Endothelial cell of umbilical vein (primary cell): ENCODE measurements at regions not wholly inside any gene's neighbourhood (a gene's known extent, or its start where the extent isn't known, plus 50 kb on each side); places are given as distances from the start of the nearest gene placed in this dataset.

ENCODE experiments used
- BruUV-seq: library from RNA; stranded (reverse); fragments of 400-500 nt; replicated peaks from 2 replicates; lab custom pipeline; 2021; lab: Mats Ljungman, UMichigan
- CTCF ChIA-PET: fragments of 300-600, 350-600 bp; sonication (Branson Sonifier 250); formaldehyde crosslinking; loops from one replicate; lab custom pipeline; 2021; ENCODE audit warnings: antibody characterized with exemption, inconsistent platforms; lab: Charles Lee
- POLR2A ChIA-PET: fragments of 300-600, 350-600 bp; sonication (Branson Sonifier 250); formaldehyde crosslinking; loops from one replicate; lab custom pipeline; 2021; ENCODE audit warnings: antibody characterized with exemption, inconsistent platforms; lab: Charles Lee
- DNase-seq: peaks from one replicate; pipeline ENCODE4 v3.0.0-alpha.2; 2011; ENCODE audit warnings: low read depth, low spot score
- FAIRE-seq: peaks from 2 replicates; lab custom pipeline; 2011; peaks lifted over from hg19 to GRCh38; lab: Jason Lieb, UNC
- H2AFZ ChIP-seq: 2 replicates; pipeline ENCODE4 v1.6.0; 2012; ENCODE audit warnings: low read depth, low read length, control low read depth, inconsistent platforms
- H3K27ac ChIP-seq: 2 replicates; pipeline ENCODE4 v1.5.1; 2011; ENCODE audit warnings: low read depth, mild to moderate bottlenecking, control low read depth, low read length, moderate library complexity; ENCODE audit not compliant: insufficient read depth
- H3K27me3 ChIP-seq, 2 experiments: 2 replicates each; pipeline versions ENCODE4 v1.6.0 to v1.6.1; 2011; ENCODE audit warnings: low read length in 2 of 2, mixed read lengths in 1 of 2; ENCODE audit not compliant: control insufficient read depth in 2 of 2, insufficient read depth in 2 of 2
- H3K36me3 ChIP-seq, 2 experiments: 2 replicates in 1 of 2; 3 replicates in 1 of 2; pipeline ENCODE4 v1.5.1; 2011; ENCODE audit warnings: low read length in 2 of 2, mild to moderate bottlenecking in 1 of 2, moderate library complexity in 1 of 2; ENCODE audit not compliant: control insufficient read depth in 2 of 2, insufficient read depth in 2 of 2; ENCODE audit errors: extremely low read depth in 1 of 2
- H3K4me1 ChIP-seq: 3 replicates; pipeline ENCODE4 v1.5.1; 2011; ENCODE audit warnings: mild to moderate bottlenecking, low read length; ENCODE audit not compliant: control insufficient read depth, insufficient read depth; ENCODE audit errors: extremely low read depth
- H3K4me2 ChIP-seq: 2 replicates; pipeline ENCODE4 v1.6.1; 2011; ENCODE audit warnings: low read length, control low read depth, mixed read lengths; ENCODE audit not compliant: insufficient read depth
- H3K4me3 ChIP-seq, 3 experiments: fragments of 200-600 bp in 1 of 3; sonication (generic), shearing (Covaris generic) in 1 of 3; replicated peaks in 1 of 3; 2 replicates each; pipeline ENCODE4 v1.5.1; 2011 to 2016; ENCODE audit warnings: control low read depth in 3 of 3, low read length in 3 of 3, mild to moderate bottlenecking in 2 of 3, inconsistent platforms in 1 of 3, low read depth in 1 of 3, moderate library complexity in 1 of 3; ENCODE audit not compliant: insufficient read depth in 1 of 3
- H3K79me2 ChIP-seq: 2 replicates; pipeline ENCODE4 v1.6.0; 2012; ENCODE audit warnings: low read length, inconsistent platforms; ENCODE audit not compliant: control insufficient read depth, insufficient read depth
- H3K9ac ChIP-seq: replicated peaks from 2 replicates; pipeline ENCODE3; 2011; ENCODE audit warnings: low read length, control low read depth; ENCODE audit not compliant: insufficient read depth; ENCODE audit errors: extremely low read depth
- H3K9me1 ChIP-seq: replicated peaks from 3 replicates; pipeline ENCODE4 v1.6.0; 2011; ENCODE audit warnings: mild to moderate bottlenecking, low read length; ENCODE audit not compliant: control insufficient read depth, insufficient read depth; ENCODE audit errors: extremely low read depth
- H3K9me3 ChIP-seq: replicated peaks from 2 replicates; pipeline ENCODE4 v1.5.1; 2012; ENCODE audit warnings: low read length, inconsistent platforms; ENCODE audit not compliant: control insufficient read depth, insufficient read depth
- H4K20me1 ChIP-seq: replicated peaks from 2 replicates; pipeline ENCODE3; 2011; ENCODE audit warnings: mild to moderate bottlenecking, low read length; ENCODE audit not compliant: control insufficient read depth, insufficient read depth; ENCODE audit errors: extremely low read depth
- CTCF ChIP-seq, 2 donors: IDR thresholded peaks; 1 replicate in 1 of 2; 2 replicates in 1 of 2; pipeline ENCODE4 v1.5.1; 2011; ENCODE audit warnings: low read length in 2 of 2, mild to moderate bottlenecking in 2 of 2, moderate library complexity in 2 of 2, control low read depth in 1 of 2, inconsistent platforms in 1 of 2, low read depth in 1 of 2; ENCODE audit not compliant: insufficient read depth in 1 of 2; ENCODE audit errors: extremely low read depth in 1 of 2
- EZH2 ChIP-seq: IDR thresholded peaks from 2 replicates; pipeline ENCODE4 v1.6.1; 2012; ENCODE audit warnings: borderline replicate concordance, low read depth, mild to moderate bottlenecking, moderate library complexity, low read length, inconsistent platforms; ENCODE audit not compliant: severe bottlenecking
- FOS ChIP-seq: IDR thresholded peaks from 2 replicates; pipeline ENCODE4 v1.6.1; 2011; ENCODE audit warnings: mild to moderate bottlenecking, low read length, moderate library complexity, borderline replicate concordance; ENCODE audit not compliant: insufficient read depth
- GATA2 ChIP-seq: IDR thresholded peaks from 2 replicates; pipeline ENCODE4 v1.7.0; 2011; ENCODE audit warnings: low read depth, mild to moderate bottlenecking, moderate library complexity, mixed read lengths, low read length; ENCODE audit not compliant: insufficient read length, insufficient read depth
- JUN ChIP-seq: IDR thresholded peaks from 2 replicates; pipeline ENCODE4 v1.6.1; 2011; ENCODE audit warnings: borderline replicate concordance, low read depth; ENCODE audit not compliant: insufficient read length, insufficient read depth
- MAX ChIP-seq: IDR thresholded peaks from 2 replicates; pipeline ENCODE4 v1.6.1; 2011; ENCODE audit not compliant: insufficient read depth, insufficient read length
- MYC ChIP-seq: IDR thresholded peaks from one replicate; pipeline ENCODE4 v1.6.1; 2011; ENCODE audit warnings: mild to moderate bottlenecking, low read depth, low read length
- POLR2A ChIP-seq: IDR thresholded peaks from 2 replicates; pipeline ENCODE4 v1.6.1; 2012; ENCODE audit warnings: low read depth, mild to moderate bottlenecking, control low read depth, low read length
- POLR2AphosphoS5 ChIP-seq: IDR thresholded peaks from 2 replicates; pipeline ENCODE4 v1.6.1; 2012; ENCODE audit warnings: low read depth, mild to moderate bottlenecking, control low read depth, low read length, moderate library complexity; ENCODE audit not compliant: insufficient read depth
- dilution Hi-C: fragments of 300-500 bp; cut with MboI; formaldehyde crosslinking; loops from one replicate; pipeline ENCODE4 v1.15.0; 2019; ENCODE audit warnings: low sequenced_read_pairs; ENCODE audit not compliant: extremely low pct_ligation_motif_present
- intact Hi-C: fragments of 100-400 bp; cut with micrococcal nuclease; formaldehyde crosslinking; loops from one replicate; pipeline ENCODE4 v1.10.0; 2022

GRCh38 chr2:188130317-188130716 lies 161.4 kb upstream of the GULP1 start:
- Histone ChIP-seq H4K20me1 (no peaks in the 10 kb centered on the region), H3K27me3 (no peaks in the 10 kb centered on the region), H3K9ac (no peak overlapping the region), H3K4me3 (no peak overlapping the region), H3K27ac (no peak overlapping the region), H3K9me3 (no peaks in the 10 kb centered on the region), H3K9me1 (no peaks in the 10 kb centered on the region), H3K79me2 (no peaks in the 10 kb centered on the region), H3K4me2 (no peak overlapping the region), H3K36me3 (no peaks in the 10 kb centered on the region), H2AFZ (no peak overlapping the region), H3K4me1 (no peaks in the 10 kb centered on the region)
- dilution Hi-C loops = no loop called here
- no TSS peak for BruUV-seq
- FAIRE-seq (no peak), DNase-seq (no peak)
- POLR2A ChIA-PET = interaction anchor here (0.7 kb wide), 1 partner anchor 37 kb away, joined by 3 read pairs; no protein-coding TSS in a partner anchor
- CTCF ChIA-PET = interaction anchor here (1.5 to 1.6 kb wide), 2 partner anchors 7 to 23 kb away, joined by 4 to 5 read pairs; no protein-coding TSS in a partner anchor
- intact Hi-C loops = no loop called here
- TF ChIP-seq CTCF (IDR thresholded peaks at IDR 0.05; ENCODE audit: extremely low read depth in 1 of 2, insufficient read depth in 1 of 2, low read depth in 1 of 2, low read length in 2 of 2) (no peak), FOS (no peak), POLR2AphosphoS5 (no peak), POLR2A (no peak), MYC (no peak), EZH2 (no peak), GATA2 (no peak), MAX (no peak), JUN (no peak)
